ENCODE measurements at regions not wholly inside any gene's neighbourhood (a gene's known extent, or its start where the extent isn't known, plus 50 kb on each side); places are given as distances from the start of the nearest gene placed in this dataset.

GRCh38 chr9:2934241-2934650 lies 90.4 kb upstream of the PUM3 start:
- no peak for TF ChIP-seq CTCF (conservative IDR thresholded peaks at IDR 0.05; ENCODE audit: low read depth, low read length)
- H3K4me3 ChIP-seq (ENCODE audit: low read depth, low read length), result no peak overlapping the region
- no peak for DNase-seq (ENCODE audit: low read depth)

DNA sequence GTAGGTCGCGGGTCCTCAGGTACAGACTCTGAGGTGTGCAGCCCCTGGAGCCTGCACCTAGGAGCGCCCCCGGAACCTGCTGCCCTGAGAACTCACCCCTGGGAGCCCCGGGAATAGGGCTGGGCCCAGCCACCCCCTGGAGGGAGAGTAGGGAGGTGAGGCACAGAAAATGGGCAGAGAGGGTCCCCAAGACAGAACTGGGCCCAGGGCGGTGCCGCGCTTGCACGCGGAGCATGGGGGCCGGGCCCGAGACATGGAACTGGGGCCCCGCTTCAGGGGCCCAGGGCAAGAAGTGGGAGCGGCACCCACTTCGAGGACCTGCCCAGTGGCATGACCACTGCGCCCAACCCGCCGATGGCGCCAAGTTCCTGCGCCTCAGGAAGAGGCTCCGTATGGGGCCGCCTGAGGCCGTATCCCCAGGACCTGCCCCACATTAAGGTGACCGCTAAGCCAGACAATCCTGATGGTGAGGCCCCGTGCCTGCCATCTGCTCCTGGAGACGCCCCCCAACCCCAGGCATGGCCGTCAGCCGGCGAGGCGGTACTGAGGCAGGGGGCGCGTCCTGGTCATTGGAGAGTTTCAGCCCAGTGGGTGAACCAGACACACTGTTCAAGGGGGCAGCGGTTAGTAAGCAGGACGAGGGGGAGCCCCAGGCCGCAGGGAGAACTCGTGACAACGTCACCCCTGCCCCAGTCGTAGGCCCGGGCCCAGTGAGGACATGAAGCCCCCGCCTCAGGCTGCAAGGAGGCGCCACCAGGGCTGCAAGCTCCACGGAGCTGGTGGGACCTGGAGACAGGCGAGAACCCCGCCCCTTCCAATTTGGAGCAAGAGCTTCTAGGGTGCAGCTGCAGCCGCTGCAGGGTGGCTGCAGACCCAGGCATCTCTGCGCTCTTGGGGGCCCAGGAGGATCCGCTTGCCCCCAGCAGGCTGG lies 89.5 kb upstream of the PUM3 start:
- DNase-seq (ENCODE audit: low read depth), result no peak
- no peak for TF ChIP-seq CTCF (conservative IDR thresholded peaks at IDR 0.05; ENCODE audit: low read depth, low read length)
- no peak overlapping the region for H3K4me3 ChIP-seq (ENCODE audit: low read depth, low read length)

DNA sequence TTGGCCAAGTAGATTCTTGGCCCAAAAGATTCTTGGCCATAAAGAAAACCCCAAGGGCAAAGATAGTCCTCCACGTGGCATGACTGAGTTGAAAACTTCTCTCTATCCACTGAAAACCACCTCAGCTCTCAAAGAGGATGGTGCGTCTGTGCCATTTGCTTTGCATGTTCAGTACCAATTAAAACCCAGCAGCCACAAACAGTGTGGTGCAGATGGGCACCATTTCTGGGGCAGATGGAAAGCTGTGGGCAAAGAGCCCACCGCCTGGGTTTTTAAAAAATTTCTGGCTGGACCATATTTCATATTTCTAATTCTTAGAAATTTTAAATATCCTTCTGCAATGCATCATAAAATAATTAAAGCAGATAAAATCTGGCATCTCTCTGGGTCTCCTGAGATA lies 84.5 kb upstream of the PUM3 start:
- no peak for TF ChIP-seq CTCF (conservative IDR thresholded peaks at IDR 0.05; ENCODE audit: low read depth, low read length)
- no peak for DNase-seq (ENCODE audit: low read depth)
- H3K4me3 ChIP-seq (ENCODE audit: low read depth, low read length), result no peak overlapping the region

- DNase-seq (ENCODE audit: low read depth), result no peak
- no peak for TF ChIP-seq CTCF (conservative IDR thresholded peaks at IDR 0.05; ENCODE audit: low read depth, low read length)
- H3K4me3 ChIP-seq (ENCODE audit: low read depth, low read length), result no peak overlapping the region
Observed at GRCh38 chr9:2925016-2925415, 81.1 kb upstream of the PUM3 start.

DNA sequence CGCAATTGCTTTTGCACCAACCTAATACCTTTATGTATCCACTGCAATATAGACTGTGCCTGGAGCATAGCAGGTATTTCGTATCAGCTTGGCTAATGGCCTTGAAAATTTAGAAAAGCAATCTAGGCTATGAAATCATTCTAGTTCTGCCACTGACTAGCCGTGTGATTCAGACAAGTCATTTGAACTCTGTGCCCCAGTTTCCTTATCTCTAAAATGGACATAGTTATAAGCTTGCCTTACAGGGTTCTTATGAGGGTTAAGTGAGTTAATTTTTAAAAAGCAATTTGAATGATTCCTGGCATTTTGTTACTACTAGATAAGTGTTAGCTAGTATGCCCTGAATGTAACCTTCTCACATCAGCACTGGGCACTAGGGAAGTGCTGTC lies 80.5 kb upstream of the PUM3 start:
- DNase-seq (ENCODE audit: low read depth), result no peak
- H3K4me3 ChIP-seq (ENCODE audit: low read depth, low read length), result no peak overlapping the region
- no peak for TF ChIP-seq CTCF (conservative IDR thresholded peaks at IDR 0.05; ENCODE audit: low read depth, low read length)

DNA sequence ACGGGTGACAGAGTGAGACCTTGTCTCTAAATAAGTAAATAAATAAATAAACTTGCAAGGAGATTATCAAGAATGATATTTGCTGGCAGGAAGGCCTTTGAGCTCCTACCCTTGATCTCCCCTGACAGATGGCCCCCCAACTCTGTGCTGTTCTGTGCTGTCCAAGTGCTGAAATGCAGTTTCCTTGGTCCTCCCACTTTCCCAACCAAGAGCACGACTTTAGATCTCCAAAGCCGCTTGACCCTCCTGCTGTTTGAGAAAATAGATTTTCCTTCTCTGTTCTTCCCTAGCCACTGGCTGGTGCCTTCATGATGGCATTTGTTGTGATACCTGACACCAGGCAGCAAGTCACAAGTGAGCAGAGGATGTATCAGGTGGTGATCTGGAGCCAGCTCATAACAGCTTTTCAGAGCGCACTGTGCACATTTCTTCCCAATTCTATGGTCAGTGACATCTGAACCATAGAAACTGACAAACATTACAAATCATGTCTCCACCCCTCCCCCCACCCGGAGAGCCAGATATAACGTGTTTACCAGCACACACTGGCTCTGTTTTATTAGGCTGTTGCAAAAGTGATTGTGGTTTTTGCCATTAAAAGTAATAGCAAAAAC lies 80.0 kb upstream of the PUM3 start:
- H3K4me3 ChIP-seq (ENCODE audit: low read depth, low read length), result no peak overlapping the region
- no peak for DNase-seq (ENCODE audit: low read depth)
- TF ChIP-seq CTCF (conservative IDR thresholded peaks at IDR 0.05; ENCODE audit: low read depth, low read length), result no peak

Measured in epithelial cell of proximal tubule (primary cell).